Caco-2 (cell line): ENCODE measurements at regions not wholly inside any gene's neighbourhood (a gene's known extent, or its start where the extent isn't known, plus 50 kb on each side); places are given as distances from the start of the nearest gene placed in this dataset.
"Not testable (repeated sequence)": the region's sequence is repeated elsewhere in the genome, so short reads cannot be mapped to it uniquely, and the experiment has no call there.

Source experiments
- BruUV-seq: library from RNA; stranded (reverse); fragments of 400-500 nt; replicated peaks from 2 replicates; lab custom pipeline; 2021; lab: Mats Ljungman, UMichigan
- CTCF ChIA-PET: fragments of 300-600 bp; sonication (Branson Sonifier 250); formaldehyde crosslinking; loops from one replicate; lab custom pipeline; 2022; ENCODE audit warnings: antibody characterized with exemption; lab: Charles Lee
- POLR2A ChIA-PET: fragments of 300-600 bp; sonication (Branson Sonifier 250); formaldehyde crosslinking; loops from one replicate; lab custom pipeline; 2022; ENCODE audit warnings: antibody characterized with exemption; lab: Charles Lee
- DNase-seq, 2 experiments: peaks; one replicate each; pipeline versions ENCODE4 v3.0.0 to v3.0.0-alpha.2; 2020 to 2022
- H3K27me3 ChIP-seq: replicated peaks from 2 replicates; pipeline ENCODE4 v1.6.0; 2011; ENCODE audit warnings: low read length; ENCODE audit not compliant: control insufficient read depth, insufficient read depth
- H3K36me3 ChIP-seq: 2 replicates; pipeline ENCODE4 v1.5.1; 2011; ENCODE audit warnings: low read length; ENCODE audit not compliant: control insufficient read depth, insufficient read depth
- H3K4me1 ChIP-seq: fragments of 250-450 bp; sonication (Bioruptor Pico); 2 replicates; pipeline ENCODE4 v1.5.1; 2020; ENCODE audit warnings: mild to moderate bottlenecking
- H3K4me3 ChIP-seq: 2 replicates; pipeline ENCODE4 v1.5.1; 2011; ENCODE audit warnings: low read depth, mild to moderate bottlenecking, control low read depth, low read length
- H3K9me3 ChIP-seq: fragments of 250-450 bp; sonication (Bioruptor Pico); 2 replicates; pipeline ENCODE4 v1.5.1; 2020; ENCODE audit warnings: mild to moderate bottlenecking, moderate library complexity
- H3K27ac Mint-ChIP-seq: one replicate; pipeline ENCODE4 v1.8.0; 2022; ENCODE audit warnings: mixed read lengths; ENCODE audit not compliant: unreplicated experiment
- H3K27me3 Mint-ChIP-seq: one replicate; pipeline ENCODE4 v1.8.0; 2022; ENCODE audit warnings: mixed read lengths; ENCODE audit not compliant: insufficient read depth, unreplicated experiment
- H3K36me3 Mint-ChIP-seq: one replicate; pipeline ENCODE4 v1.8.0; 2022; ENCODE audit warnings: mild to moderate bottlenecking, mixed read lengths; ENCODE audit not compliant: insufficient read depth, unreplicated experiment
- H3K4me1 Mint-ChIP-seq: one replicate; pipeline ENCODE4 v1.8.0; 2022; ENCODE audit warnings: low read depth, mixed read lengths; ENCODE audit not compliant: unreplicated experiment
- H3K4me3 Mint-ChIP-seq: one replicate; pipeline ENCODE4 v1.8.0; 2022; ENCODE audit warnings: mild to moderate bottlenecking, moderate library complexity, mixed read lengths; ENCODE audit not compliant: unreplicated experiment
- H3K9me3 Mint-ChIP-seq: one replicate; pipeline ENCODE4 v1.8.0; 2022; ENCODE audit warnings: mixed read lengths; ENCODE audit not compliant: unreplicated experiment
- intact Hi-C: fragments of 100-400 bp; cut with micrococcal nuclease; formaldehyde crosslinking; loops from one replicate; pipeline ENCODE4 v1.10.0; 2022; ENCODE audit not compliant: unreplicated experiment

GRCh38 chr2:91843723-91844450 lies 3027.3 kb upstream of the TEKT4 start:
- BruUV-seq, POLR2A ChIA-PET, H3K36me3 ChIP-seq, CTCF ChIA-PET, DNase-seq, intact Hi-C loops, H3K36me3 Mint-ChIP-seq, H3K4me3 ChIP-seq, H3K9me3 Mint-ChIP-seq, H3K4me3 Mint-ChIP-seq, H3K4me1 ChIP-seq, H3K27ac Mint-ChIP-seq, H3K4me1 Mint-ChIP-seq, H3K9me3 ChIP-seq, H3K27me3 ChIP-seq: not testable (repeated sequence)
- H3K27me3 Mint-ChIP-seq, result peaks cover 12% of the 10 kb centered on the region

- CTCF ChIA-PET, H3K9me3 ChIP-seq, H3K36me3 Mint-ChIP-seq, POLR2A ChIA-PET, H3K4me1 Mint-ChIP-seq, H3K9me3 Mint-ChIP-seq, H3K27ac Mint-ChIP-seq, DNase-seq, H3K4me3 Mint-ChIP-seq, H3K4me3 ChIP-seq, H3K4me1 ChIP-seq, H3K27me3 ChIP-seq, H3K36me3 ChIP-seq, BruUV-seq, intact Hi-C loops: not testable (repeated sequence)
- peaks cover 16% of the 10 kb centered on the region for H3K27me3 Mint-ChIP-seq
Observed at GRCh38 chr2:91844451-91844825, 3026.8 kb upstream of the TEKT4 start.

- H3K27ac Mint-ChIP-seq, result not testable (repeated sequence)
Observed at GRCh38 chr2:91846388-91846787, 3024.8 kb upstream of the TEKT4 start.

GRCh38 chr2:91851689-91852420 lies 3019.4 kb upstream of the TEKT4 start:
- BruUV-seq, POLR2A ChIA-PET, H3K4me1 Mint-ChIP-seq, H3K27ac Mint-ChIP-seq, intact Hi-C loops, H3K9me3 Mint-ChIP-seq, H3K36me3 Mint-ChIP-seq, H3K4me3 ChIP-seq, H3K9me3 ChIP-seq, H3K36me3 ChIP-seq, CTCF ChIA-PET, H3K4me1 ChIP-seq, DNase-seq, H3K4me3 Mint-ChIP-seq, H3K27me3 ChIP-seq: not testable (repeated sequence)
- H3K27me3 Mint-ChIP-seq, result peaks cover 16% of the 10 kb centered on the region

More at GRCh38 chr2:91846388-91846787, 3024.8 kb upstream of the TEKT4 start:
- H3K9me3 Mint-ChIP-seq, POLR2A ChIA-PET, H3K4me1 Mint-ChIP-seq, H3K9me3 ChIP-seq, DNase-seq, CTCF ChIA-PET, H3K36me3 Mint-ChIP-seq, H3K36me3 ChIP-seq, BruUV-seq, H3K27me3 ChIP-seq, intact Hi-C loops, H3K4me3 ChIP-seq, H3K4me1 ChIP-seq, H3K4me3 Mint-ChIP-seq: not testable (repeated sequence)
- peaks cover 20% of the 10 kb centered on the region for H3K27me3 Mint-ChIP-seq

- H3K4me3 ChIP-seq, H3K27ac Mint-ChIP-seq, intact Hi-C loops, H3K27me3 Mint-ChIP-seq, BruUV-seq, H3K4me3 Mint-ChIP-seq, H3K36me3 ChIP-seq, H3K36me3 Mint-ChIP-seq, H3K9me3 ChIP-seq, POLR2A ChIA-PET, H3K27me3 ChIP-seq, H3K4me1 Mint-ChIP-seq, CTCF ChIA-PET, H3K9me3 Mint-ChIP-seq, DNase-seq, H3K4me1 ChIP-seq: not testable (repeated sequence)
Observed at GRCh38 chr2:91856971-91857370, 3014.3 kb upstream of the TEKT4 start.

GRCh38 chr2:91857711-91858110 lies 3013.5 kb upstream of the TEKT4 start:
- H3K9me3 Mint-ChIP-seq, H3K27me3 Mint-ChIP-seq, H3K4me3 Mint-ChIP-seq, intact Hi-C loops, POLR2A ChIA-PET, H3K27me3 ChIP-seq, H3K36me3 Mint-ChIP-seq, CTCF ChIA-PET, H3K4me3 ChIP-seq, BruUV-seq, H3K9me3 ChIP-seq, H3K4me1 ChIP-seq, H3K27ac Mint-ChIP-seq, H3K36me3 ChIP-seq, DNase-seq, H3K4me1 Mint-ChIP-seq: not testable (repeated sequence)

- POLR2A ChIA-PET, H3K9me3 Mint-ChIP-seq: not testable (repeated sequence)
Observed at GRCh38 chr2:91871716-91872115, 2999.5 kb upstream of the TEKT4 start.

More at GRCh38 chr2:91871716-91872115, 2999.5 kb upstream of the TEKT4 start:
- intact Hi-C loops, H3K36me3 ChIP-seq, BruUV-seq, H3K4me3 Mint-ChIP-seq, CTCF ChIA-PET, H3K27ac Mint-ChIP-seq, DNase-seq, H3K9me3 ChIP-seq, H3K36me3 Mint-ChIP-seq, H3K4me3 ChIP-seq, H3K4me1 ChIP-seq, H3K4me1 Mint-ChIP-seq, H3K27me3 ChIP-seq: not testable (repeated sequence)
- H3K27me3 Mint-ChIP-seq, result peaks cover 11% of the 10 kb centered on the region
